Sigmoid colon (tissue), 4 donors: ENCODE measurements at regions not wholly inside any gene's neighbourhood (a gene's known extent, or its start where the extent isn't known, plus 50 kb on each side); places are given as distances from the start of the nearest gene placed in this dataset.

ENCODE experiments used
- CTCF ChIP-seq, 4 experiments: fragments of 450-650 bp in 3 of 4; fragments of 200-600 bp in 1 of 4; IDR thresholded peaks; one replicate each; pipeline ENCODE4 v1.5.1; 2016 to 2019; ENCODE audit warnings: antibody characterized with exemption in 4 of 4, mild to moderate bottlenecking in 3 of 4, moderate library complexity in 2 of 4
- POLR2A ChIP-seq, 2 donors: fragments of 450-650 bp; IDR thresholded peaks; one replicate each; pipeline ENCODE4 v1.6.1; 2016; ENCODE audit warnings: antibody characterized with exemption in 2 of 2, mild to moderate bottlenecking in 2 of 2, moderate library complexity in 2 of 2
- POLR2AphosphoS5 ChIP-seq, 4 donors: sonication (generic); formaldehyde crosslinking; IDR thresholded peaks; one replicate each; pipeline ENCODE4 v1.6.1; 2017; ENCODE audit warnings: antibody characterized with exemption in 4 of 4

- TF ChIP-seq CTCF (IDR thresholded peaks at IDR 0.05) (no peak), POLR2AphosphoS5 (IDR thresholded peaks at IDR 0.05) (no peak), POLR2A (IDR thresholded peaks at IDR 0.05) (no peak)
Measured at GRCh38 chr14:87278415-87278814, 714.6 kb downstream of the GALC start.
